ENCODE measurements at regions not wholly inside any gene's neighbourhood (a gene's known extent, or its start where the extent isn't known, plus 50 kb on each side); places are given as distances from the start of the nearest gene placed in this dataset.

DNA sequence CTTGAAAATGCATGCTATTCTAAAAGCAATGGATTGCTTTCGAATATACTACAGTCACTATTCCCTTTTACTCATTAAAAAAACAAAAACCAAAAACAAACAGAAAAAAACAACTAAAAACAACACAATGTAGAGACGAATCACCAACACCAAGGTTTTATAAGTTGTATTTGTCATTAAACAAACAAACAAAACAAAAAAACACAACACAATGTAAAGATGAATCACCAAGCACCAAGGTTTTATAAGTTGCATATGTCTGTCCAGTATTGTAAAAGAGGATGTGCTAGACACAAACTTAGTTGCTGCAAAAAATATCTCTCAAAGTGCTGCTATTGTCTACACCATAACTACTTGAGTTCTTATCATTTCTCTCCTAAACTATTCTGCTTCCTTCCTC lies 1269.2 kb downstream of the EFNA5 start:
- TF ChIP-seq, protein P1, sequence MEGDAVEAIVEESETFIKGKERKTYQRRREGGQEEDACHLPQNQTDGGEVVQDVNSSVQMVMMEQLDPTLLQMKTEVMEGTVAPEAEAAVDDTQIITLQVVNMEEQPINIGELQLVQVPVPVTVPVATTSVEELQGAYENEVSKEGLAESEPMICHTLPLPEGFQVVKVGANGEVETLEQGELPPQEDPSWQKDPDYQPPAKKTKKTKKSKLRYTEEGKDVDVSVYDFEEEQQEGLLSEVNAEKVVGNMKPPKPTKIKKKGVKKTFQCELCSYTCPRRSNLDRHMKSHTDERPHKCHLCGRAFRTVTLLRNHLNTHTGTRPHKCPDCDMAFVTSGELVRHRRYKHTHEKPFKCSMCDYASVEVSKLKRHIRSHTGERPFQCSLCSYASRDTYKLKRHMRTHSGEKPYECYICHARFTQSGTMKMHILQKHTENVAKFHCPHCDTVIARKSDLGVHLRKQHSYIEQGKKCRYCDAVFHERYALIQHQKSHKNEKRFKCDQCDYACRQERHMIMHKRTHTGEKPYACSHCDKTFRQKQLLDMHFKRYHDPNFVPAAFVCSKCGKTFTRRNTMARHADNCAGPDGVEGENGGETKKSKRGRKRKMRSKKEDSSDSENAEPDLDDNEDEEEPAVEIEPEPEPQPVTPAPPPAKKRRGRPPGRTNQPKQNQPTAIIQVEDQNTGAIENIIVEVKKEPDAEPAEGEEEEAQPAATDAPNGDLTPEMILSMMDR (optimal IDR thresholded peaks at IDR 0.05 in 1 of 3, IDR thresholded peaks at IDR 0.05 in 1 of 3, conservative IDR thresholded peaks at IDR 0.05 in 1 of 3; ENCODE audit: extremely low read depth in 1 of 3, insufficient read depth in 2 of 3, low read length in 3 of 3), result no peak
- TF ChIP-seq EZH2 (IDR thresholded peaks at IDR 0.05; ENCODE audit: low read length), result no peak
